CD14-positive monocyte (primary cell): ENCODE measurements at regions not wholly inside any gene's neighbourhood (a gene's known extent, or its start where the extent isn't known, plus 50 kb on each side); places are given as distances from the start of the nearest gene placed in this dataset.

Experiments
- DNase-seq, 3 donors: peaks; one replicate each; pipeline ENCODE4 v3.0.0-alpha.2; 2011 to 2022
- H2AFZ ChIP-seq: 2 replicates; pipeline ENCODE4 v1.6.0; 2012; ENCODE audit warnings: mild to moderate bottlenecking, low read depth, low read length, inconsistent platforms; ENCODE audit not compliant: insufficient read depth, poor library complexity, severe bottlenecking
- H3K27ac ChIP-seq, 2 donors: 1 replicate in 1 of 2; 2 replicates in 1 of 2; pipeline ENCODE4 v1.5.1; 2012 to 2013; ENCODE audit warnings: low read length in 2 of 2, control low read depth in 1 of 2, inconsistent platforms in 1 of 2, low read depth in 1 of 2, mild to moderate bottlenecking in 1 of 2
- H3K27me3 ChIP-seq, 2 donors: one replicate each; pipeline versions ENCODE4 v1.6.0 to v1.6.1; 2011 to 2013; ENCODE audit warnings: low read length in 2 of 2; ENCODE audit not compliant: control insufficient read depth in 2 of 2, insufficient read depth in 2 of 2
- H3K36me3 ChIP-seq, 2 donors: replicated peaks in 1 of 2; 1 replicate in 1 of 2; 2 replicates in 1 of 2; pipeline versions ENCODE4 v1.5.1 to v1.6.1; 2012 to 2013; ENCODE audit warnings: low read length in 2 of 2, control low read depth in 1 of 2, inconsistent platforms in 1 of 2, mild to moderate bottlenecking in 1 of 2; ENCODE audit not compliant: insufficient read depth in 2 of 2, control insufficient read depth in 1 of 2
- H3K4me1 ChIP-seq, 2 donors: 1 replicate in 1 of 2; 2 replicates in 1 of 2; pipeline versions ENCODE4 v1.5.1 to v1.6.1; 2012 to 2013; ENCODE audit warnings: low read length in 2 of 2, control low read depth in 1 of 2, inconsistent platforms in 1 of 2, mild to moderate bottlenecking in 1 of 2, moderate library complexity in 1 of 2; ENCODE audit not compliant: insufficient read depth in 2 of 2, control insufficient read depth in 1 of 2
- H3K4me2 ChIP-seq: replicated peaks from 2 replicates; pipeline ENCODE3; 2012; ENCODE audit warnings: low read length, moderate library complexity, mild to moderate bottlenecking; ENCODE audit not compliant: poor library complexity, severe bottlenecking; ENCODE audit errors: extremely low read depth
- H3K4me3 ChIP-seq, 3 experiments: fragments of 200-600 bp in 1 of 3; sonication (generic) in 1 of 3; replicated peaks in 1 of 3; 1 replicate in 2 of 3; 2 replicates in 1 of 3; pipeline ENCODE4 v1.5.1; 2011 to 2013; ENCODE audit warnings: low read length in 3 of 3, mild to moderate bottlenecking in 3 of 3, control low read depth in 2 of 3, low read depth in 2 of 3, inconsistent platforms in 1 of 3, moderate library complexity in 1 of 3
- H3K79me2 ChIP-seq: 2 replicates; pipeline ENCODE4 v1.6.0; 2012; ENCODE audit warnings: mild to moderate bottlenecking, control low read depth, inconsistent platforms, low read length, moderate library complexity; ENCODE audit not compliant: insufficient read depth
- H3K9ac ChIP-seq: 2 replicates; pipeline ENCODE4 v1.6.0; 2017; ENCODE audit warnings: low read length, mild to moderate bottlenecking; ENCODE audit not compliant: insufficient read depth, poor library complexity, severe bottlenecking
- H3K9me3 ChIP-seq, 2 donors: replicated peaks in 1 of 2; 1 replicate in 1 of 2; 2 replicates in 1 of 2; pipeline versions ENCODE4 v1.5.1 to v1.6.1; 2012 to 2013; ENCODE audit warnings: low read length in 2 of 2, control low read depth in 1 of 2; ENCODE audit not compliant: control insufficient read depth in 1 of 2, insufficient read depth in 1 of 2
- H4K20me1 ChIP-seq: 2 replicates; pipeline ENCODE4 v1.6.0; 2012; ENCODE audit warnings: mild to moderate bottlenecking, low read length, control low read depth, moderate library complexity; ENCODE audit not compliant: insufficient read depth
- H3K27ac Mint-ChIP-seq, 7 donors: one replicate each; pipeline ENCODE4 v1.8.0; 2020; ENCODE audit warnings: mild to moderate bottlenecking in 7 of 7, mixed read lengths in 7 of 7, moderate library complexity in 6 of 7, inconsistent platforms in 2 of 7
- H3K27me3 Mint-ChIP-seq, 3 donors: one replicate each; pipeline ENCODE4 v1.8.0; 2021 to 2022; ENCODE audit warnings: low read depth in 3 of 3, mild to moderate bottlenecking in 3 of 3, mixed read lengths in 3 of 3, moderate library complexity in 3 of 3, inconsistent platforms in 1 of 3
- H3K36me3 Mint-ChIP-seq, 2 donors: one replicate each; pipeline ENCODE4 v1.8.0; 2020; ENCODE audit warnings: mixed read lengths in 2 of 2, inconsistent platforms in 1 of 2, mild to moderate bottlenecking in 1 of 2
- H3K4me1 Mint-ChIP-seq: one replicate; pipeline ENCODE4 v1.8.0; 2020; ENCODE audit warnings: mild to moderate bottlenecking, mixed read lengths
- H3K4me3 Mint-ChIP-seq, 2 donors: one replicate each; pipeline ENCODE4 v1.8.0; 2020; ENCODE audit warnings: mild to moderate bottlenecking in 2 of 2, mixed read lengths in 2 of 2, moderate library complexity in 1 of 2
- H3K9me3 Mint-ChIP-seq, 7 donors: one replicate each; pipeline ENCODE4 v1.8.0; 2020 to 2022; ENCODE audit warnings: mixed read lengths in 7 of 7, mild to moderate bottlenecking in 6 of 7, moderate library complexity in 6 of 7, inconsistent platforms in 2 of 7
- WGBS: methylation state at CpG from one replicate; pipeline ENCODE4 v1.1.5; 2013; ENCODE audit warnings: missing lambda C conversion rate; ENCODE audit not compliant: insufficient coverage; 5-methylcytosine and 5-hydroxymethylcytosine counted together
- intact Hi-C, 2 donors: fragments of 100-400 bp; cut with micrococcal nuclease; formaldehyde crosslinking; loops; one replicate each; pipeline versions ENCODE4 v1.15.0 to v1.15.1; 2023
- TF ChIP-seq, protein P1 (sequence below): fragments of 200-600 bp; IDR thresholded peaks from one replicate; pipeline ENCODE4 v1.8.0; 2022; ENCODE audit warnings: antibody characterized with exemption, mild to moderate bottlenecking

DNA sequence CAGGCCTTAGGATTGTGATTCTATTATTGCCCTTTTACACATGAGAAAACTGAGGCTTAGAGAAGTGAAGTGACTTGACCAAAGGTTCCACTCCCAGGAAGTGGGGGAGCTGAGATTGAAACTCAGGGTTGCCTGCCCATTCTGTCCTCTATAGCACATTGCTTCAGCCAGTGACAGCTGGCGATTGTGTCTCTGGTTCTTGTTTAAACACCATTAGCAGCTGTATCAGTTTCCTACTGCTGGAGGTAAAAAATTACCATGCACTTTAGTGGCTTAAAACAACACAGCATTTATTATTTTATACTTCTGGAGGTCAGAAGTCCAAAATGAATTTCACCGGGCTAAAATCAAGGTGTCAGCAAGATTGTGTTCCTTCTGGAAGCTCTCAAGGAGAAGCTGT is 205.8 kb upstream of the MAMLD1 start:
- Histone ChIP-seq H4K20me1 (no peaks in the 10 kb centered on the region), H3K4me3 (no peak overlapping the region), H3K36me3 (no peaks in the 10 kb centered on the region), H3K9ac (no peak overlapping the region), H3K9me3 (no peaks in the 10 kb centered on the region), H3K27ac (no peak overlapping the region), H3K79me2 (no peaks in the 10 kb centered on the region), H2AFZ (no peak overlapping the region), H3K27me3 (no peaks in the 10 kb centered on the region), H3K4me2 (no peak overlapping the region), H3K4me1 (no peaks in the 10 kb centered on the region)
- no peak for DNase-seq
- H3K9me3 Mint-ChIP-seq, result peaks cover 0 to 1% (median 0%) of the 10 kb centered on the region in 7 donors
- WGBS, result no CpG with 5 or more reads among the region's 2 CpGs
- TF ChIP-seq, protein P1, sequence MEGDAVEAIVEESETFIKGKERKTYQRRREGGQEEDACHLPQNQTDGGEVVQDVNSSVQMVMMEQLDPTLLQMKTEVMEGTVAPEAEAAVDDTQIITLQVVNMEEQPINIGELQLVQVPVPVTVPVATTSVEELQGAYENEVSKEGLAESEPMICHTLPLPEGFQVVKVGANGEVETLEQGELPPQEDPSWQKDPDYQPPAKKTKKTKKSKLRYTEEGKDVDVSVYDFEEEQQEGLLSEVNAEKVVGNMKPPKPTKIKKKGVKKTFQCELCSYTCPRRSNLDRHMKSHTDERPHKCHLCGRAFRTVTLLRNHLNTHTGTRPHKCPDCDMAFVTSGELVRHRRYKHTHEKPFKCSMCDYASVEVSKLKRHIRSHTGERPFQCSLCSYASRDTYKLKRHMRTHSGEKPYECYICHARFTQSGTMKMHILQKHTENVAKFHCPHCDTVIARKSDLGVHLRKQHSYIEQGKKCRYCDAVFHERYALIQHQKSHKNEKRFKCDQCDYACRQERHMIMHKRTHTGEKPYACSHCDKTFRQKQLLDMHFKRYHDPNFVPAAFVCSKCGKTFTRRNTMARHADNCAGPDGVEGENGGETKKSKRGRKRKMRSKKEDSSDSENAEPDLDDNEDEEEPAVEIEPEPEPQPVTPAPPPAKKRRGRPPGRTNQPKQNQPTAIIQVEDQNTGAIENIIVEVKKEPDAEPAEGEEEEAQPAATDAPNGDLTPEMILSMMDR, result no peak
- H3K27me3 Mint-ChIP-seq, result peaks cover 0 to 2% (median 2%) of the 10 kb centered on the region in 3 donors
- no peaks in the 10 kb centered on the region for H3K4me1 Mint-ChIP-seq
- intact Hi-C loops, result no loop called here
- H3K27ac Mint-ChIP-seq, result no peak overlapping the region
- H3K4me3 Mint-ChIP-seq, result no peak overlapping the region
- no peaks in the 10 kb centered on the region for H3K36me3 Mint-ChIP-seq

DNA sequence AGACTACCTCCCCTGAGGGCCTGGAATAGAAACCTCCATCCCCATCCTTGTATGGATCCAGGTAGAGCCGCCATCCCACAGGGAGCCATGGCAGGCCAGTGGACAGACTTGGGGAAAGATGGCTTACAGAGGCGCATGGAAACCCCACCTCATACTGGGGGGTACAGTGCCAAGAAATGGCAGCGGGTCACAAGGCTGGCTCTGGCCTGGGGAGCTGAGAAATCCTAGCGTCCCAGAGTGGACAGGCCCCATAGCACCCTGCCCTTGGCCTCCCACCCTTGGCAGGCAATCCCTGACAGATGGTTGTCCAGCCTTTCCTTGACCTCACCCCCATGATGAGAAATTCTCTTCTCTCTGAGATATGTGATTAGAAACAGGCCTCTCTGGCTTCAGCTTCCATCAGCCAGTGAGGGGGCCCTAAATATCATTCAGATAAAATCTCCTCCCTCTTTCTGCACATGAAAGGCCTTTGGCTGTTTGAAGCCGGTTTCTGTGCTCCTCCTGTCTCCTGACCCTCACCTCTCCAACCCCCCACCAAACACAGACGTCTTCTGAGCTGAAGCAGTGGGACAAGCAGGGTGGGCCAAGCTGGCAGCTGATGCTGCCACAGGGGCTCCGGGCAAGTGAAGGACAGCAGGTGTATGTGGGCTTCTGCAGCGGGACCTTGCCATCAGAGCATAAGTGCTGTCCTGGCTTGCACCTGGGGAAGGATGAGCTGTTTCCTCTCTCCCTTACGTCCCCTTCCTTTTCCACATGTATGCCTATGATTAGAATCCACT is 204.4 kb upstream of the MAMLD1 start:
- H3K4me1 ChIP-seq, result no peaks in the 10 kb centered on the region
- no peak overlapping the region for H3K4me3 Mint-ChIP-seq
- WGBS, result no CpG with 5 or more reads among the region's 9 CpGs
- DNase-seq, result no peak
- H3K27ac ChIP-seq, result no peak overlapping the region
- H3K27me3 Mint-ChIP-seq, result peaks cover 0 to 2% (median 2%) of the 10 kb centered on the region in 3 donors
- H3K27me3 ChIP-seq, result no peaks in the 10 kb centered on the region
- H3K4me2 ChIP-seq, result no peak overlapping the region
- H3K4me3 ChIP-seq, result no peak overlapping the region
- H3K9me3 Mint-ChIP-seq, result peaks cover 0 to 1% (median 0%) of the 10 kb centered on the region in 7 donors
- H2AFZ ChIP-seq, result no peak overlapping the region
- H3K4me1 Mint-ChIP-seq, result no peaks in the 10 kb centered on the region
- H3K9me3 ChIP-seq, result no peaks in the 10 kb centered on the region
- H4K20me1 ChIP-seq, result no peaks in the 10 kb centered on the region
- H3K36me3 ChIP-seq, result no peaks in the 10 kb centered on the region
- no peaks in the 10 kb centered on the region for H3K79me2 ChIP-seq
- intact Hi-C loops, result no loop called here
- TF ChIP-seq, protein P1, result no peak
- no peaks in the 10 kb centered on the region for H3K36me3 Mint-ChIP-seq
- H3K27ac Mint-ChIP-seq, result peak overlapping the region in 1 of 7 donors; percentile 53
- H3K9ac ChIP-seq, result no peak overlapping the region
